GM19372 (cell line): ENCODE measurements at regions not wholly inside any gene's neighbourhood (a gene's known extent, or its start where the extent isn't known, plus 50 kb on each side); places are given as distances from the start of the nearest gene placed in this dataset.

Experiments used
- ATAC-seq: cut with Tn5 transposase; IDR thresholded peaks from one replicate; pipeline ENCODE4 v1.9.1; 2021; ENCODE audit warnings: mild to moderate bottlenecking, low read depth, moderate library complexity; ENCODE audit not compliant: unreplicated experiment

GRCh38 chr21:15415541-15416261, 314.1 kb upstream of the USP25 start:
- no peak for ATAC-seq

- no peak for ATAC-seq
Measured at GRCh38 chr21:15421441-15421881, 308.3 kb upstream of the USP25 start.

GRCh38 chr21:15421947-15422346, 307.8 kb upstream of the USP25 start:
- no peak for ATAC-seq

- no peak for ATAC-seq
Measured at GRCh38 chr21:15422783-15423182, 307.0 kb upstream of the USP25 start.

GRCh38 chr21:15423676-15424445, 305.9 kb upstream of the USP25 start:
- ATAC-seq, result no peak

GRCh38 chr21:15425049-15425448, 304.7 kb upstream of the USP25 start:
- ATAC-seq, result no peak

- ATAC-seq, result no peak
Measured at GRCh38 chr21:15430023-15430422, 299.8 kb upstream of the USP25 start.

GRCh38 chr21:15430577-15430976, 299.2 kb upstream of the USP25 start:
- no peak for ATAC-seq

- no peak for ATAC-seq
Measured at GRCh38 chr21:15431053-15431452, 298.7 kb upstream of the USP25 start.

GRCh38 chr21:15433091-15433490, 296.7 kb upstream of the USP25 start:
- no peak for ATAC-seq

- no peak for ATAC-seq
Measured at GRCh38 chr21:15434163-15434905, 295.4 kb upstream of the USP25 start.

- ATAC-seq, result no peak
Measured at GRCh38 chr21:15436031-15436430, 293.8 kb upstream of the USP25 start.

- ATAC-seq, result peak; percentile 82
Measured at GRCh38 chr21:15437883-15438282, 291.9 kb upstream of the USP25 start.

GRCh38 chr21:15439726-15440125, 290.1 kb upstream of the USP25 start:
- no peak for ATAC-seq

- no peak for ATAC-seq
Measured at GRCh38 chr21:15441060-15441493, 288.7 kb upstream of the USP25 start.

GRCh38 chr21:15441992-15442391, 287.8 kb upstream of the USP25 start:
- ATAC-seq, result no peak

- ATAC-seq, result no peak
Measured at GRCh38 chr21:15442743-15443469, 286.9 kb upstream of the USP25 start.

GRCh38 chr21:15443740-15444117, 286.1 kb upstream of the USP25 start:
- ATAC-seq, result no peak

- no peak for ATAC-seq
Measured at GRCh38 chr21:15444118-15444960, 285.4 kb upstream of the USP25 start.

- ATAC-seq, result peak; percentile 89
Measured at GRCh38 chr21:15445327-15445726, 284.5 kb upstream of the USP25 start.
